Endothelial cell of hepatic sinusoid (primary cell): ENCODE measurements at regions not wholly inside any gene's neighbourhood (a gene's known extent, or its start where the extent isn't known, plus 50 kb on each side); places are given as distances from the start of the nearest gene placed in this dataset.
"Not testable (repeated sequence)": the region's sequence is repeated elsewhere in the genome, so short reads cannot be mapped to it uniquely, and the experiment has no call there.

Experiments used
- in situ Hi-C: cut with HindIII; loops from 2 replicates; pipeline ENCODE4 v1.10.0; 2017; ENCODE audit warnings: low sequenced_read_pairs

GRCh38 chr5:92963800-92964199 is 617.2 kb downstream of the NR2F1-AS1 start:
- in situ Hi-C loops = loop anchor here (5.0 kb wide), 1 partner anchor 34 kb away; no protein-coding TSS in a partner anchor

GRCh38 chr5:92962752-92963151 is 618.3 kb downstream of the NR2F1-AS1 start:
- in situ Hi-C loops = loop anchor here (5.0 kb wide), 1 partner anchor 35 kb away; no protein-coding TSS in a partner anchor

- in situ Hi-C loops = no loop called here
Observed at GRCh38 chr5:92956886-92957285, 624.1 kb downstream of the NR2F1-AS1 start.

- in situ Hi-C loops = no loop called here
Observed at GRCh38 chr5:92952243-92952642, 628.8 kb downstream of the NR2F1-AS1 start.

- in situ Hi-C loops = no loop called here
Observed at GRCh38 chr5:92951746-92952145, 629.3 kb downstream of the NR2F1-AS1 start.

- in situ Hi-C loops = no loop called here
Observed at GRCh38 chr5:92946546-92946945, 634.5 kb downstream of the NR2F1-AS1 start.

GRCh38 chr5:92945605-92946097 is 635.4 kb downstream of the NR2F1-AS1 start:
- in situ Hi-C loops = no loop called here

GRCh38 chr5:92944903-92945604 is 636.0 kb downstream of the NR2F1-AS1 start:
- in situ Hi-C loops = no loop called here

- in situ Hi-C loops = no loop called here
Observed at GRCh38 chr5:92944337-92944736, 636.7 kb downstream of the NR2F1-AS1 start.

- in situ Hi-C loops = no loop called here
Observed at GRCh38 chr5:92942762-92943161, 638.3 kb downstream of the NR2F1-AS1 start.

- in situ Hi-C loops = no loop called here
Observed at GRCh38 chr5:92941806-92942205, 639.2 kb downstream of the NR2F1-AS1 start.

- in situ Hi-C loops = no loop called here
Observed at GRCh38 chr5:92939428-92939827, 641.6 kb downstream of the NR2F1-AS1 start.

- in situ Hi-C loops = not testable (repeated sequence)
Observed at GRCh38 chr5:92937396-92937795, 643.6 kb downstream of the NR2F1-AS1 start.

- in situ Hi-C loops = no loop called here
Observed at GRCh38 chr5:92930057-92930456, 651.0 kb downstream of the NR2F1-AS1 start.

GRCh38 chr5:92927291-92927778 is 653.7 kb downstream of the NR2F1-AS1 start:
- in situ Hi-C loops = no loop called here

GRCh38 chr5:92923885-92924284 is 657.1 kb downstream of the NR2F1-AS1 start:
- in situ Hi-C loops = loop anchor here (25.0 kb wide), 1 partner anchor 688 kb away; no protein-coding TSS in a partner anchor

- in situ Hi-C loops = loop anchor here (25.0 kb wide), 1 partner anchor 690 kb away; no protein-coding TSS in a partner anchor
Observed at GRCh38 chr5:92922231-92922967, 658.6 kb downstream of the NR2F1-AS1 start.

- in situ Hi-C loops = loop anchor here (25.0 kb wide), 1 partner anchor 695 kb away; no protein-coding TSS in a partner anchor
Observed at GRCh38 chr5:92917044-92917443, 664.0 kb downstream of the NR2F1-AS1 start.

- in situ Hi-C loops = loop anchor here (25.0 kb wide), 1 partner anchor 696 kb away; no protein-coding TSS in a partner anchor
Observed at GRCh38 chr5:92916036-92916435, 665.0 kb downstream of the NR2F1-AS1 start.

- in situ Hi-C loops = loop anchor here (25.0 kb wide), 1 partner anchor 700 kb away; no protein-coding TSS in a partner anchor
Observed at GRCh38 chr5:92912283-92912682, 668.7 kb downstream of the NR2F1-AS1 start.

GRCh38 chr5:92911851-92912250 is 669.2 kb downstream of the NR2F1-AS1 start:
- in situ Hi-C loops = loop anchor here (25.0 kb wide), 1 partner anchor 700 kb away; no protein-coding TSS in a partner anchor
